HepG2 (cell line): ENCODE measurements at regions not wholly inside any gene's neighbourhood (a gene's known extent, or its start where the extent isn't known, plus 50 kb on each side); places are given as distances from the start of the nearest gene placed in this dataset.

Source experiments
- ATAC-seq: fragments of 200-7000 bp; cut with Tn5 transposase; 3 replicates; pipeline ENCODE4 v1.9.1; 2020; ENCODE audit warnings: mild to moderate bottlenecking, moderate library complexity
- BruUV-seq: library from RNA; stranded (reverse); fragments of 400-500 nt; replicated peaks from 2 replicates; lab custom pipeline; 2021; lab: Mats Ljungman, UMichigan
- CTCF ChIA-PET: fragments of 300-600 bp; formaldehyde crosslinking; extraction: SDS; loops from one replicate; lab custom pipeline; 2021; ENCODE audit warnings: low total read pairs, inconsistent platforms, low intra/inter-chr PET ratio; lab: Yijun Ruan, JAX
- POLR2A ChIA-PET: fragments of 350-600 bp; sonication (Branson Sonifier 250); formaldehyde crosslinking; loops from one replicate; lab custom pipeline; 2020; ENCODE audit warnings: antibody characterized with exemption, inconsistent platforms; lab: Yijun Ruan, JAX
- DNase-seq: peaks from one replicate; pipeline ENCODE4 v3.0.0-alpha.2; 2015; ENCODE audit warnings: low spot score
- FAIRE-seq: peaks from 3 replicates; lab custom pipeline; 2011; peaks lifted over from hg19 to GRCh38; lab: Jason Lieb, UNC
- H2AFZ ChIP-seq: one replicate; pipeline ENCODE4 v1.6.1; 2011; ENCODE audit warnings: low read length, inconsistent platforms
- H3K27ac ChIP-seq: fragments of 300-600 bp; 3 replicates; pipeline ENCODE4 v1.8.0; 2011; ENCODE audit warnings: mixed run types, mild to moderate bottlenecking, mixed read lengths, low read length, inconsistent platforms; ENCODE audit not compliant: insufficient read depth; ENCODE audit errors: extremely low read length
- H3K27me3 ChIP-seq, 2 experiments: fragments of 200-600 bp in 1 of 2; 2 replicates in 1 of 2; 3 replicates in 1 of 2; pipeline versions ENCODE4 v1.6.0 to v1.8.0; 2011; ENCODE audit warnings: low read length in 2 of 2, mild to moderate bottlenecking in 2 of 2, moderate library complexity in 2 of 2, inconsistent platforms in 1 of 2; ENCODE audit not compliant: insufficient read depth in 2 of 2, control insufficient read depth in 1 of 2
- H3K36me3 ChIP-seq, 2 experiments: fragments of 200-600 bp in 1 of 2; replicated peaks in 1 of 2; 2 replicates in 1 of 2; 3 replicates in 1 of 2; pipeline versions ENCODE4 v1.5.1 to v1.8.0; 2011; ENCODE audit warnings: low read length in 2 of 2, inconsistent platforms in 1 of 2; ENCODE audit not compliant: insufficient read depth in 2 of 2, control insufficient read depth in 1 of 2
- H3K4me1 ChIP-seq: 2 replicates; pipeline ENCODE4 v1.5.1; 2012; ENCODE audit warnings: low read length, inconsistent platforms; ENCODE audit not compliant: insufficient read depth
- H3K4me2 ChIP-seq: 2 replicates; pipeline ENCODE4 v1.6.0; 2011; ENCODE audit warnings: low read depth, low read length, inconsistent platforms
- H3K4me3 ChIP-seq, 3 experiments: fragments of 200-600 bp in 1 of 3; sonication (generic), shearing (Covaris generic) in 1 of 3; replicated peaks in 1 of 3; 2 replicates each; pipeline ENCODE4 v1.5.1; 2011 to 2016; ENCODE audit warnings: low read length in 3 of 3, inconsistent platforms in 2 of 3, low read depth in 2 of 3, mild to moderate bottlenecking in 2 of 3, control low read depth in 1 of 3, mixed read lengths in 1 of 3; ENCODE audit not compliant: insufficient read depth in 1 of 3
- H3K79me2 ChIP-seq: one replicate; pipeline ENCODE4 v1.6.1; 2011; ENCODE audit warnings: low read length, inconsistent platforms; ENCODE audit not compliant: insufficient read depth
- H3K9ac ChIP-seq: 2 replicates; pipeline ENCODE4 v1.6.0; 2011; ENCODE audit warnings: mild to moderate bottlenecking, low read depth, low read length, inconsistent platforms; ENCODE audit not compliant: insufficient read depth
- H3K9me3 ChIP-seq: 2 replicates; pipeline ENCODE4 v1.5.1; 2012; ENCODE audit warnings: mild to moderate bottlenecking, low read length
- H4K20me1 ChIP-seq: 2 replicates; pipeline ENCODE4 v1.6.0; 2011; ENCODE audit warnings: inconsistent platforms, mild to moderate bottlenecking, low read length, moderate library complexity; ENCODE audit not compliant: insufficient read depth
- HOXD1 ChIP-seq: sonication (generic); formaldehyde crosslinking; IDR thresholded peaks from 2 replicates; pipeline ENCODE4 v1.5.0; 2020; ENCODE audit warnings: missing genetic modification reagents
- KLF9 ChIP-seq: IDR thresholded peaks from 2 replicates; pipeline ENCODE4 v1.6.1; 2016; ENCODE audit warnings: low read depth
- MAFF ChIP-seq: IDR thresholded peaks from 2 replicates; pipeline ENCODE4 v1.6.1; 2011; ENCODE audit warnings: low read depth, low read length, improper control_type of control experiment
- MEF2D ChIP-seq: sonication (generic); formaldehyde crosslinking; IDR thresholded peaks from 2 replicates; pipeline ENCODE4 v1.5.1; 2020; ENCODE audit warnings: mild to moderate bottlenecking, missing genetic modification reagents
- MIXL1 ChIP-seq: IDR thresholded peaks from 2 replicates; pipeline ENCODE4 v1.6.1; 2016
- RCOR2 ChIP-seq: IDR thresholded peaks from 2 replicates; pipeline ENCODE4 v1.6.1; 2016; ENCODE audit warnings: missing biosample characterization, missing genetic modification reagents
- REPIN1 ChIP-seq: sonication (generic); formaldehyde crosslinking; IDR thresholded peaks from 2 replicates; pipeline ENCODE4 v1.8.0; 2022; ENCODE audit warnings: missing genetic modification reagents, low read depth, mild to moderate bottlenecking, borderline replicate concordance
- SOX13 ChIP-seq, 3 experiments: fragments of 450-650 bp in 1 of 3; sonication (generic) in 1 of 3; formaldehyde crosslinking in 1 of 3; IDR thresholded peaks in 2 of 3; conservative IDR thresholded peaks in 1 of 3; 2 replicates each; pipeline versions ENCODE4 v1.5.0 to v1.6.1; 2016 to 2020; ENCODE audit warnings: antibody characterized with exemption in 1 of 3, mild to moderate bottlenecking in 1 of 3, missing compliant biosample characterization in 1 of 3, missing genetic modification reagents in 1 of 3, moderate library complexity in 1 of 3
- TRIM24 ChIP-seq: sonication (generic); formaldehyde crosslinking; IDR thresholded peaks from 2 replicates; pipeline ENCODE4 v1.8.0; 2022; ENCODE audit warnings: mild to moderate bottlenecking, missing genetic modification reagents
- ZNF629 ChIP-seq: sonication (generic); formaldehyde crosslinking; conservative IDR thresholded peaks from 2 replicates; pipeline ENCODE4 v1.5.0; 2020; ENCODE audit warnings: missing genetic modification reagents
- ZNF724P ChIP-seq: sonication (generic); formaldehyde crosslinking; IDR thresholded peaks from 2 replicates; pipeline ENCODE4 v1.8.0; 2022; ENCODE audit warnings: missing genetic modification reagents, borderline replicate concordance
- ZNF75D ChIP-seq: sonication (generic); formaldehyde crosslinking; IDR thresholded peaks from 2 replicates; pipeline ENCODE4 v1.8.1; 2023; ENCODE audit warnings: missing genetic modification reagents, mild to moderate bottlenecking, borderline replicate concordance
- WGBS: methylation state at CpG from one replicate; pipeline ENCODE4 v1.1.6; 2017; ENCODE audit warnings: low lambda C conversion rate; 5-methylcytosine and 5-hydroxymethylcytosine counted together
- in situ Hi-C: cut with HindIII; loops from 2 replicates; pipeline ENCODE4 v1.10.0; 2017; ENCODE audit warnings: low pct_unique_long_range_greater_than_20kb; ENCODE audit not compliant: extremely low pct_ligation_motif_present
- intact Hi-C: fragments of 100-400 bp; cut with micrococcal nuclease; formaldehyde crosslinking; loops from one replicate; pipeline ENCODE4 v1.10.0; 2022; ENCODE audit not compliant: unreplicated experiment
- TF ChIP-seq, protein P1 (sequence below): IDR thresholded peaks from 2 replicates; pipeline ENCODE4 v1.6.1; 2016; ENCODE audit warnings: control low read depth

DNA sequence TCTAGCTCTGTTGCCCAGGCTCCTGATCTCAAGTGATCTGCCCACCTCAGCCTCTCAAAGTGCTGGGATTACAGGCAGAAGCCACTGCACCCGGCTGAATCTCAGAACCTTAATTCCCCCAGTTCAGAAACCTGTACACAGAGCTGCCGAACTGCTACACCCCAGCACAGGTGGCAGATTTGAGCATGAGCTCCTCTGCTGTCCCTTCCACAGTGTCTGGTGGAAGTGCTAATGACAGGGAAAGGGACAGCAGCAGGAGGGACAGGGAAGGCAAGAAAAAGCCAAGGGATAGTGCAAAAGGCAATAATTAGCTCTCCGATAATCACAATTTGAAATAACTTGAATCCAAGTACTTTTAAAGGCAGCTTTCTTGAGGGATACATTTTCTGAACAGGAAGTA is 211.4 kb upstream of the ZNF521 start:
- intact Hi-C loops, result no loop called here
- no peaks in the 10 kb centered on the region for H3K4me1 ChIP-seq
- no peak for TF ChIP-seq ZNF75D (CRISPR knock-in tag)
- no peak for TF ChIP-seq ZNF724P (CRISPR knock-in tag)
- no peak for TF ChIP-seq MIXL1 (CRISPR knock-in tag)
- TF ChIP-seq MAFF, result no peak
- no peak for TF ChIP-seq RCOR2 (CRISPR knock-in tag)
- no peak for TF ChIP-seq KLF9 (CRISPR knock-in tag)
- TF ChIP-seq HOXD1 (CRISPR knock-in tag), result no peak
- no peak for TF ChIP-seq SOX13 (IDR thresholded peaks at IDR 0.05)
- no peak for TF ChIP-seq SOX13 (CRISPR knock-in tag; conservative IDR thresholded peaks at IDR 0.05 in 1 of 2, IDR thresholded peaks at IDR 0.05 in 1 of 2)
- no peak for TF ChIP-seq MEF2D (CRISPR knock-in tag)
- TF ChIP-seq ZNF629 (CRISPR knock-in tag), result no peak
- no peak for TF ChIP-seq REPIN1 (CRISPR knock-in tag)
- TF ChIP-seq TRIM24 (CRISPR knock-in tag), result no peak
- TF ChIP-seq, protein P1, sequence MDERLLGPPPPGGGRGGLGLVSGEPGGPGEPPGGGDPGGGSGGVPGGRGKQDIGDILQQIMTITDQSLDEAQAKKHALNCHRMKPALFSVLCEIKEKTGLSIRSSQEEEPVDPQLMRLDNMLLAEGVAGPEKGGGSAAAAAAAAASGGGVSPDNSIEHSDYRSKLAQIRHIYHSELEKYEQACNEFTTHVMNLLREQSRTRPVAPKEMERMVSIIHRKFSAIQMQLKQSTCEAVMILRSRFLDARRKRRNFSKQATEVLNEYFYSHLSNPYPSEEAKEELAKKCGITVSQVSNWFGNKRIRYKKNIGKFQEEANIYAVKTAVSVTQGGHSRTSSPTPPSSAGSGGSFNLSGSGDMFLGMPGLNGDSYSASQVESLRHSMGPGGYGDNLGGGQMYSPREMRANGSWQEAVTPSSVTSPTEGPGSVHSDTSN (CRISPR knock-in tag), result no peak
- TF ChIP-seq, all 625 proteins: peak for 0
- ChIA-PET CTCF (no interaction called here), POLR2A (no interaction called here)
- Histone ChIP-seq H3K79me2 (no peaks in the 10 kb centered on the region), H3K4me2 (no peak overlapping the region), H3K36me3 (no peaks in the 10 kb centered on the region), H3K27ac (no peak overlapping the region), H3K9ac (no peak overlapping the region), H3K27me3 (no peaks in the 10 kb centered on the region), H4K20me1 (no peaks in the 10 kb centered on the region), H2AFZ (no peak overlapping the region), H3K9me3 (no peaks in the 10 kb centered on the region), H3K4me3 (no peak overlapping the region)
- in situ Hi-C loops, result loop anchor here (10.0 to 25.0 kb wide), 2 partner anchors 274 to 331 kb away; no protein-coding TSS in a partner anchor
- no TSS peak for BruUV-seq
- 61% methylated on average over 3 of the region's 3 CpGs for WGBS
- ATAC-seq, result no peak
- no peak for FAIRE-seq
- no peak for DNase-seq
